Central memory CD8-positive, alpha-beta T cell (primary cell): ENCODE measurements at regions not wholly inside any gene's neighbourhood (a gene's known extent, or its start where the extent isn't known, plus 50 kb on each side); places are given as distances from the start of the nearest gene placed in this dataset.
A peak's percentile ranks its signal among the peaks of the same experiment; 100 is the strongest.
"Not testable (repeated sequence)": the region's sequence is repeated elsewhere in the genome, so short reads cannot be mapped to it uniquely, and the experiment has no call there.

ENCODE experiments used
- ATAC-seq: fragments of 150-1000 bp; cut with Tn5 transposase; replicated peaks from 2 replicates; pipeline ENCODE4 v1.10.0; 2022; ENCODE audit warnings: mild to moderate bottlenecking, moderate FRiP score, moderate number of reproducible peaks; ENCODE audit not compliant: poor library complexity, severe bottlenecking; ENCODE audit errors: extremely low read depth
- DNase-seq, 2 donors: peaks; one replicate each; pipeline ENCODE4 v3.0.0; 2021; ENCODE audit warnings: low spot score in 2 of 2
- H3K27ac Mint-ChIP-seq: one replicate; pipeline ENCODE4 v1.8.0; 2022; ENCODE audit warnings: low read depth, mild to moderate bottlenecking, moderate library complexity, mixed read lengths
- H3K27me3 Mint-ChIP-seq: one replicate; pipeline ENCODE4 v1.8.0; 2022; ENCODE audit warnings: mixed read lengths
- H3K36me3 Mint-ChIP-seq: one replicate; pipeline ENCODE4 v1.8.0; 2022; ENCODE audit warnings: mild to moderate bottlenecking, moderate library complexity, mixed read lengths; ENCODE audit not compliant: insufficient read depth
- H3K4me1 Mint-ChIP-seq: one replicate; pipeline ENCODE4 v1.8.0; 2022; ENCODE audit warnings: mixed read lengths
- H3K4me3 Mint-ChIP-seq: one replicate; pipeline ENCODE4 v1.8.0; 2022; ENCODE audit warnings: mild to moderate bottlenecking, moderate library complexity, mixed read lengths
- H3K9me3 Mint-ChIP-seq: one replicate; pipeline ENCODE4 v1.8.0; 2022; ENCODE audit warnings: mixed read lengths

DNA sequence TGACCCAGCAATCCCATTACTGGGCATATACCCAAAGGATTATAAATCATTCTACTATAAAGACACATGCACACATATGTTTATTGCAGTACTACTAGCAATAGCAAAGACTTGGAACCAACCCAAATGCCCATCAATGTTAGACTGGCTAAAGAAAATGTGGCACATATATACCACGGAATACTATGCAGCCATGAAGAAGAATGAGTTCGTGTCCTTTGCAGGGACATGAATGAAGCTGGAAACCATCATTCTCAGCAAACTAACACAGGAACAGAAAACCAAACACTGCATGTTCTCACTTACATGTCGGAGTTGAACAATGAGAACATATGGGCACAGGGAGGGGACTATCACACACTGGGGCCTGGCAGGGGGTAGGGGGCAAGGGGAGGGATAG is 183.0 kb downstream of the HACE1 start:
- H3K27me3 Mint-ChIP-seq, result peaks cover 26% of the 10 kb centered on the region
- H3K9me3 Mint-ChIP-seq, DNase-seq, H3K4me3 Mint-ChIP-seq, ATAC-seq, H3K27ac Mint-ChIP-seq, H3K4me1 Mint-ChIP-seq, H3K36me3 Mint-ChIP-seq: not testable (repeated sequence)

DNA sequence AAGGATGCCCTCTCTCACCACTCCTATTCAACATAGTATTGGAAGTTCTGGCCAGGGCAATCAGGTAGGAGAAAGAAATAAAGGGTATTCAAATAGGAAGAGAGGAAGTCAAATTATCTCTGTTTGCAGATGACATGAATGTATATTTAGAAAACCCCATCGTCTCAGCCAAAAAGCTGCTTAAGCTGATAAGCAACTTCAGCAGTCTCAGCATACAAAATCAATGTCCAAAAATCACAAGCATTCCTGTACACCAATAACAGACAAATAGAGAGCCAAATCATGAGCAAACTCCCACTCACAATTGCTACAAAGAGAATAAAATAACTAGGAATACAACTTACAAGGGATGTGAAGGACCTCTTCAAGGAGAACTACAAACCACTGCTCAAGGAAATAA is 184.6 kb downstream of the HACE1 start:
- not testable (repeated sequence) for DNase-seq, H3K27ac Mint-ChIP-seq, H3K36me3 Mint-ChIP-seq, ATAC-seq, H3K4me3 Mint-ChIP-seq, H3K4me1 Mint-ChIP-seq, H3K9me3 Mint-ChIP-seq
- H3K27me3 Mint-ChIP-seq, result peaks cover 26% of the 10 kb centered on the region

DNA sequence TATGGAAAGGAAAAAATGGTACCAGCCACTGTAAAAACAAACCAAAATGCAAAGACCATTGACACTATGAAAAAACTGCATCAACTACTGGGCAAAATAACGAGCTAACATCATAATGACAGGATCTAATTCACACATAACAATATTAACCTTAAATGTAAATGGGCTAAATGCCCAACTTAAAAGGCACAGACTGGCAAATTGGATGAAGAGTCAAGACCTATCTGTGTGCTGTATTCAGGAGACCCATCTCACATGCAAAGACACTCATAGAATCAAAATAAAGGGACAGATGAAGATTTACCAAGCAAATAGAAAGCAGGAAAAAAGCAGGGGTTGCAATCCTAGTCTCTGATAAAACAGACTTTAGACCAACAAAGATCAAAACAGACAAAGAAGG is 186.6 kb downstream of the HACE1 start:
- H3K4me1 Mint-ChIP-seq, DNase-seq, H3K9me3 Mint-ChIP-seq, ATAC-seq, H3K4me3 Mint-ChIP-seq, H3K36me3 Mint-ChIP-seq, H3K27ac Mint-ChIP-seq: not testable (repeated sequence)
- peaks cover 26% of the 10 kb centered on the region for H3K27me3 Mint-ChIP-seq

GRCh38 chr6:104671591-104671891 is 188.2 kb downstream of the HACE1 start:
- not testable (repeated sequence) for DNase-seq, ATAC-seq, H3K27ac Mint-ChIP-seq, H3K36me3 Mint-ChIP-seq, H3K4me1 Mint-ChIP-seq, H3K4me3 Mint-ChIP-seq, H3K9me3 Mint-ChIP-seq
- peaks cover 39% of the 10 kb centered on the region for H3K27me3 Mint-ChIP-seq

DNA sequence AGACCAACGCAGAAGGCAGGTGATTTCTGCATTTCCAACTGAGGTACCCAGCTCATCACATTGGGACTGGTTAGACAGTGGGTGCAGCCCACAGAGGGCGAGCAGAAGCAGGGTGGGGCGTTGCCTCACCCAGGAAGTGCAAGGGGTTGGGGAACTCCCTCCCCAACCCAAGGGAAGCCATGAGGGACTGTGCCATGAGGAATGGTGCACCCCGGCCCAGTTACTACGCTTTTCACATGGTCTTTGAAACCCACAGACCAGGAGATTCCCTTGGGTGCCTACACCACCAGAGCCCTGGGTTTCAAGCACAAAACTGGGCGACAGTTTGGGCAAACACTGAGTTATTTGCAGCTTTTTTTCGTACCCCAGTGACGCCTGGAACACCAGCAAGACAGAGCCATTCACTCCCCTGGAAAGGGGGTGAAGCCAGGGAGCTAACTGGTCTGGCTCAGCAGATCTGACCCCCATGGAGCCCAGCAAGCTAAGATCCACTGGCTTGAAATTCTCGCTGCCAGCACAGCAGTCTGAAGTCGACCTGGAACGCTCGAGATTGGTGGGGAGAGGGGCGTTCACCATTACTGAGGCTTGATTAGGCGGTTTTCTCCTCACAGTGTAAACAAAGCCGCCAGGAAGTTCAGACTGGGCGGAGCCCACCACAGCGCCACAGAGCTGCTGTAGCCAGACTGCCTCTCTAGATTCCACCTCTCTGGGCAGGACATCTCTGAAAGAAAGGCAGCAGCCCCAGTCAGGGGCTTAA is 188.7 kb downstream of the HACE1 start:
- H3K4me1 Mint-ChIP-seq, DNase-seq, H3K36me3 Mint-ChIP-seq, H3K27ac Mint-ChIP-seq, H3K4me3 Mint-ChIP-seq: not testable (repeated sequence)
- Mint-ChIP-seq H3K27me3 (peaks cover 44% of the 10 kb centered on the region), H3K9me3 (peaks cover 10% of the 10 kb centered on the region)
- peak; percentile 62 for ATAC-seq

GRCh38 chr6:104669483-104669882 is 190.2 kb downstream of the HACE1 start:
- no peak overlapping the region for H3K4me3 Mint-ChIP-seq
- DNase-seq (no peak), ATAC-seq (no peak)
- H3K27me3 Mint-ChIP-seq, result peaks cover 55% of the 10 kb centered on the region
- peaks cover 19% of the 10 kb centered on the region for H3K9me3 Mint-ChIP-seq
- no peaks in the 10 kb centered on the region for H3K36me3 Mint-ChIP-seq
- H3K4me1 Mint-ChIP-seq, result no peaks in the 10 kb centered on the region
- no peak overlapping the region for H3K27ac Mint-ChIP-seq

- Mint-ChIP-seq H3K27ac (no peak overlapping the region), H3K9me3 (no peaks in the 10 kb centered on the region), H3K4me1 (no peaks in the 10 kb centered on the region), H3K27me3 (peaks cover 57% of the 10 kb centered on the region), H3K4me3 (no peak overlapping the region), H3K36me3 (peaks cover 1% of the 10 kb centered on the region)
- DNase-seq (no peak), ATAC-seq (no peak)
Measured at GRCh38 chr6:104656235-104656634, 203.5 kb downstream of the HACE1 start.

- H3K9me3 Mint-ChIP-seq, result no peaks in the 10 kb centered on the region
- no peak for ATAC-seq
- no peaks in the 10 kb centered on the region for H3K36me3 Mint-ChIP-seq
- DNase-seq, result no peak
- no peak overlapping the region for H3K27ac Mint-ChIP-seq
- peaks cover 33% of the 10 kb centered on the region for H3K27me3 Mint-ChIP-seq
- no peaks in the 10 kb centered on the region for H3K4me1 Mint-ChIP-seq
- no peak overlapping the region for H3K4me3 Mint-ChIP-seq
Measured at GRCh38 chr6:104653781-104654180, 205.9 kb downstream of the HACE1 start.

DNA sequence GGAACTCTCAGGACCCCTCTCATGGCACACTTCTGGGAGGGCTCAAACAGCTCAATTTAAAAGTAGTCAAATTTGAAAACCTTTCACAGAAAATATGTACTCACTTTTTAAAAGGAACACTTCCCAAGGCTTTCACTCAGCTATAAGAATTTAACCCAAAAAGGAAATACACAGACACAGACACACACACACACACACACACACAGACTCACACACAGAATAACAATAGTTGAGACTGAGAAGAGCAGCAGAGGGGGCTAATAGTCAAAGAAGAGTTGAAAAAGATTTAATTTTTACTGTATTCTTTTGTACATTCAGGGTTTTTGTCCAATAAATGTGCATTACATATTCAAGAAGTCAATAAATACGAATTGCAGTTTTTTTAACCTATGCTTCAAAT is 211.4 kb downstream of the HACE1 start:
- no peaks in the 10 kb centered on the region for H3K36me3 Mint-ChIP-seq
- ATAC-seq (no peak), DNase-seq (no peak)
- no peak overlapping the region for H3K27ac Mint-ChIP-seq
- H3K4me3 Mint-ChIP-seq, result no peak overlapping the region
- peaks cover 17% of the 10 kb centered on the region for H3K27me3 Mint-ChIP-seq
- H3K4me1 Mint-ChIP-seq, result no peaks in the 10 kb centered on the region
- H3K9me3 Mint-ChIP-seq, result no peaks in the 10 kb centered on the region

DNA sequence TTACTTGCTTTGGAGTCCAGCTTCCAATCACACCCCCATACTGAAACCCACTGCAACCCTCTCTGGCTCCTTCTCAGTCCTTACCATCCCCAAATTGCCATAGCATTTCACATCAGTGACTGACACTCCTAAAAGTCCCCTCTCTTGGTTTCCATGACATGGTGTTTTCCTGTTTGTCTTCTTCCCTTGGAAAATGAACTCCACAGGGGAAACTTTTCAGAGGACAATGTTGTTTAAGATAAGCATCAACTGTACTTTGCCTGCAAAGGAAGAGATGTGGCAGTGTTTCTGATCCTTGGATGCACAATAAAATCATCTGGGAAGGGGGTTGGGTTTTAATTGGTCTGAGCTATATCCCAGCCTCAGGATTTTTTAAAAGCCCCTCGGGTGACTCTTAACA is 214.9 kb downstream of the HACE1 start:
- no peaks in the 10 kb centered on the region for H3K4me1 Mint-ChIP-seq
- DNase-seq (no peak), ATAC-seq (no peak)
- H3K9me3 Mint-ChIP-seq, result no peaks in the 10 kb centered on the region
- peaks cover 17% of the 10 kb centered on the region for H3K27me3 Mint-ChIP-seq
- no peak overlapping the region for H3K4me3 Mint-ChIP-seq
- no peak overlapping the region for H3K27ac Mint-ChIP-seq
- no peaks in the 10 kb centered on the region for H3K36me3 Mint-ChIP-seq

DNA sequence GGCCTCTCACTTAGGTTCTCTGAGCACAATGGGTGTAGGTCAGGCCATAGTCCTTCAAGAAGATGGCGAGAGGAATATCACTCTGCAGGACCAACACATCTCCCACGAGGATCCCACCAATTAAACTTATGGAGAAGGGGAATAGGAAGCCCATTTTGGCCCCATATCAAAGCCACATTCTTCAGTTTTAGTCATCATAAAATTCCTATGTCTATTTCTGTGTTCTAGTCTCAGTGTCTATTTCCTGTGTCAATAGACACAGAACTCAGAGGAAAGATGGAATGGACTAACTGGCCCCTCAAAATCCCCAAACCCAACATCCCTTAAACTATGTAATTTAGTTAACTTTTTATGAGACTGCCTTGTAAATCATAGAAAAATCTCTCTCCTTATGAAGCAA is 216.8 kb downstream of the HACE1 start:
- Mint-ChIP-seq H3K4me1 (no peaks in the 10 kb centered on the region), H3K27ac (no peak overlapping the region), H3K9me3 (no peaks in the 10 kb centered on the region), H3K27me3 (peaks cover 14% of the 10 kb centered on the region), H3K4me3 (no peak overlapping the region), H3K36me3 (no peaks in the 10 kb centered on the region)
- ATAC-seq (no peak), DNase-seq (no peak)

DNA sequence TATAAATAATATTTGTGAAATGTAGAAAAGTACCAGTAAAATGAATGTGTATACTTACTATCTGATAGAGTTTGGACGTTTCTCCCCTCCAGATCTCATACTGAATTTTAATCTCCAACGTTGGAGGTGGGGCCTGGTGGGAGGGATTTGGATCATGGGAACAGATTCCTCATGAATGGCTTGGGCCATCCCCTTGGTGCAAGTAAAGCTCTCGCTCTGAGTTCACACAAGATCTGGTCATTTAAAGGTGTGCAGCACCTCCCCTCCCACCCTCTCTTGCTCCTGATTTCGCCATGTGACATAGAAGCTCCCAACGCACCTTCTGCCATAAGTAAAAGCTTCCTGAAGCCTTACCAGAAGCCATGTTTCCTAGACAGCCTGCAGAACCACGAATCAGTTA is 219.0 kb downstream of the HACE1 start:
- ATAC-seq (no peak), DNase-seq (no peak)
- Mint-ChIP-seq H3K9me3 (no peaks in the 10 kb centered on the region), H3K4me1 (no peaks in the 10 kb centered on the region), H3K27me3 (no peaks in the 10 kb centered on the region), H3K4me3 (no peak overlapping the region), H3K27ac (no peak overlapping the region), H3K36me3 (no peaks in the 10 kb centered on the region)

DNA sequence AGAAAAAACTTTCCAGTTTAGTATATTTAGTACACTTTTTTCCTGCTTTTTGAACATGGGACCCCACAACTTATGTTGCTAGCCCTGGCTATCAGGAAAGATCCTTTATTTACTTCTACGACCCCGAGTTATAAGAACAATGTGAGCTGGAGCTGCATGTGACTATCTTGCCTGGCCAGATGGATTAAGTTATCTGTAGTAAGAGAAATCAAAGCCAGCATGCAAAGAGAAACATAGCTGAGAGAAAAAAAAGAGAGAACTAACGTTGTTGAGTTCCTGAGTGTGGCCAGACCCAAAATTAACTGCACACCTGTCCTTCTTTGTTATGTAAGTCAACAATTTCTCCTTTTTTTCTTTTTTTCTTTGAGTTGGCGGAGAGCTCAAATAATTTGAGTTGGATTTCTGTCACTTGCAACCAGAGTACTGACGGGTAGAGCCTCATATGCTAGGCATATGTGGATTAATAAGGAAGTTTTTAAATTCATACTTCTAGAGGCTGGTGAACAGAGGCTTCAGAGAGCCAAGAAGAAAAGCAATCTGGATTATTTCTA is 219.5 kb downstream of the HACE1 start:
- Mint-ChIP-seq H3K9me3 (no peaks in the 10 kb centered on the region), H3K27ac (no peak overlapping the region), H3K36me3 (no peaks in the 10 kb centered on the region), H3K4me3 (no peak overlapping the region), H3K27me3 (no peaks in the 10 kb centered on the region), H3K4me1 (no peaks in the 10 kb centered on the region)
- ATAC-seq (no peak), DNase-seq (no peak)
